ENCODE measurements at regions not wholly inside any gene's neighbourhood (a gene's known extent, or its start where the extent isn't known, plus 50 kb on each side); places are given as distances from the start of the nearest gene placed in this dataset.

GRCh38 chr5:3288325-3288724, 307.3 kb upstream of the IRX1 start:
- no peak for DNase-seq
- Mint-ChIP-seq H3K27ac (ENCODE audit: unreplicated experiment) (no peak overlapping the region), H3K4me1 (ENCODE audit: low read depth, unreplicated experiment) (peaks cover 6% of the 10 kb centered on the region), H3K27me3 (ENCODE audit: unreplicated experiment) (no peaks in the 10 kb centered on the region), H3K36me3 (ENCODE audit: unreplicated experiment) (no peaks in the 10 kb centered on the region), H3K9me3 (ENCODE audit: unreplicated experiment) (peaks cover 1% of the 10 kb centered on the region), H3K4me3 (ENCODE audit: unreplicated experiment) (no peak overlapping the region)
- no peak for TF ChIP-seq CTCF (IDR thresholded peaks at IDR 0.05; ENCODE audit: partially characterized antibody, unreplicated experiment)

GRCh38 chr5:3287516-3287915, 308.1 kb upstream of the IRX1 start:
- no peak overlapping the region for H3K4me3 Mint-ChIP-seq (ENCODE audit: unreplicated experiment)
- H3K9me3 Mint-ChIP-seq (ENCODE audit: unreplicated experiment) = peaks cover 2% of the 10 kb centered on the region
- DNase-seq = no peak
- H3K27me3 Mint-ChIP-seq (ENCODE audit: unreplicated experiment) = no peaks in the 10 kb centered on the region
- peaks cover 6% of the 10 kb centered on the region for H3K4me1 Mint-ChIP-seq (ENCODE audit: low read depth, unreplicated experiment)
- no peak for TF ChIP-seq CTCF (IDR thresholded peaks at IDR 0.05; ENCODE audit: partially characterized antibody, unreplicated experiment)
- no peaks in the 10 kb centered on the region for H3K36me3 Mint-ChIP-seq (ENCODE audit: unreplicated experiment)
- H3K27ac Mint-ChIP-seq (ENCODE audit: unreplicated experiment) = no peak overlapping the region

GRCh38 chr5:3285621-3286020, 310.0 kb upstream of the IRX1 start:
- no peak overlapping the region for H3K27ac Mint-ChIP-seq (ENCODE audit: unreplicated experiment)
- no peaks in the 10 kb centered on the region for H3K36me3 Mint-ChIP-seq (ENCODE audit: unreplicated experiment)
- H3K4me1 Mint-ChIP-seq (ENCODE audit: low read depth, unreplicated experiment) = peaks cover 6% of the 10 kb centered on the region
- H3K27me3 Mint-ChIP-seq (ENCODE audit: unreplicated experiment) = no peaks in the 10 kb centered on the region
- no peak for TF ChIP-seq CTCF (IDR thresholded peaks at IDR 0.05; ENCODE audit: partially characterized antibody, unreplicated experiment)
- no peak overlapping the region for H3K4me3 Mint-ChIP-seq (ENCODE audit: unreplicated experiment)
- H3K9me3 Mint-ChIP-seq (ENCODE audit: unreplicated experiment) = peaks cover 6% of the 10 kb centered on the region
- DNase-seq = no peak

- no peak for TF ChIP-seq CTCF (IDR thresholded peaks at IDR 0.05; ENCODE audit: partially characterized antibody, unreplicated experiment)
- Mint-ChIP-seq H3K9me3 (ENCODE audit: unreplicated experiment) (peaks cover 6% of the 10 kb centered on the region), H3K27ac (ENCODE audit: unreplicated experiment) (no peak overlapping the region), H3K4me3 (ENCODE audit: unreplicated experiment) (no peak overlapping the region), H3K36me3 (ENCODE audit: unreplicated experiment) (no peaks in the 10 kb centered on the region), H3K27me3 (ENCODE audit: unreplicated experiment) (no peaks in the 10 kb centered on the region), H3K4me1 (ENCODE audit: low read depth, unreplicated experiment) (peaks cover 6% of the 10 kb centered on the region)
- DNase-seq = no peak
Measured at GRCh38 chr5:3284506-3284905, 311.1 kb upstream of the IRX1 start.

GRCh38 chr5:3282841-3283240, 312.8 kb upstream of the IRX1 start:
- no peaks in the 10 kb centered on the region for H3K27me3 Mint-ChIP-seq (ENCODE audit: unreplicated experiment)
- H3K4me1 Mint-ChIP-seq (ENCODE audit: low read depth, unreplicated experiment) = peaks cover 9% of the 10 kb centered on the region
- no peak overlapping the region for H3K27ac Mint-ChIP-seq (ENCODE audit: unreplicated experiment)
- peaks cover 6% of the 10 kb centered on the region for H3K9me3 Mint-ChIP-seq (ENCODE audit: unreplicated experiment)
- TF ChIP-seq CTCF (IDR thresholded peaks at IDR 0.05; ENCODE audit: partially characterized antibody, unreplicated experiment) = no peak
- no peaks in the 10 kb centered on the region for H3K36me3 Mint-ChIP-seq (ENCODE audit: unreplicated experiment)
- no peak for DNase-seq
- no peak overlapping the region for H3K4me3 Mint-ChIP-seq (ENCODE audit: unreplicated experiment)

Measured in glutamatergic neuron (in vitro differentiated cells).